ENCODE measurements at regions not wholly inside any gene's neighbourhood (a gene's known extent, or its start where the extent isn't known, plus 50 kb on each side); places are given as distances from the start of the nearest gene placed in this dataset.

DNA sequence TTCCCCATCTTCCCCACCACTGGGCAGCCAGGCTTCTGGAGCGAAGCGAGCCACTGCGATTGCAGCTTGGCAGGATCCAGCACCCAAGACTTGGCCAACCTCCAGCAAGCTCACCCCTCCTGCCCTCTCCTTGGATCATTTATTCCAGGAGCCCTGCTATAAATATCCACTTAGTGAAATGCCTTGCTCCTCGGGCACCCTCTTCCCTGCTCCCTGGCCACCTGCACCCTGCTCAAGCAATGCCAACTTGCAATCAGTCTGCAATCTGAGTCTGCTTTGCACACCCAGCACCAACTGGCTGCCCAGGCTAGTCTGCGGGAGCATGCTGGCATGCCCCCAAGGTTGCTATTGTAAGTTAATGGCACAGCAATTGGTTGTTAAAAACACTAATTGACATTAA, 666.0 kb downstream of the MED13L start:
- TF ChIP-seq, protein P1, sequence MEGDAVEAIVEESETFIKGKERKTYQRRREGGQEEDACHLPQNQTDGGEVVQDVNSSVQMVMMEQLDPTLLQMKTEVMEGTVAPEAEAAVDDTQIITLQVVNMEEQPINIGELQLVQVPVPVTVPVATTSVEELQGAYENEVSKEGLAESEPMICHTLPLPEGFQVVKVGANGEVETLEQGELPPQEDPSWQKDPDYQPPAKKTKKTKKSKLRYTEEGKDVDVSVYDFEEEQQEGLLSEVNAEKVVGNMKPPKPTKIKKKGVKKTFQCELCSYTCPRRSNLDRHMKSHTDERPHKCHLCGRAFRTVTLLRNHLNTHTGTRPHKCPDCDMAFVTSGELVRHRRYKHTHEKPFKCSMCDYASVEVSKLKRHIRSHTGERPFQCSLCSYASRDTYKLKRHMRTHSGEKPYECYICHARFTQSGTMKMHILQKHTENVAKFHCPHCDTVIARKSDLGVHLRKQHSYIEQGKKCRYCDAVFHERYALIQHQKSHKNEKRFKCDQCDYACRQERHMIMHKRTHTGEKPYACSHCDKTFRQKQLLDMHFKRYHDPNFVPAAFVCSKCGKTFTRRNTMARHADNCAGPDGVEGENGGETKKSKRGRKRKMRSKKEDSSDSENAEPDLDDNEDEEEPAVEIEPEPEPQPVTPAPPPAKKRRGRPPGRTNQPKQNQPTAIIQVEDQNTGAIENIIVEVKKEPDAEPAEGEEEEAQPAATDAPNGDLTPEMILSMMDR (IDR thresholded peaks at IDR 0.05 in 4 of 5, conservative IDR thresholded peaks at IDR 0.05 in 1 of 5), result no peak
- TF ChIP-seq POLR2A (IDR thresholded peaks at IDR 0.05), result no peak

Measured in gastrocnemius medialis (tissue), 4 donors.